Activated CD4-positive, alpha-beta T cell treated with anti-CD3 and anti-CD28 coated beads, Interleukin-2, Interleukin-4, amounts not matched to agents 100 ng/mL and 50 ng/mL, durations not matched to agents 16 hours and 8 hours (primary cell): ENCODE measurements at regions not wholly inside any gene's neighbourhood (a gene's known extent, or its start where the extent isn't known, plus 50 kb on each side); places are given as distances from the start of the nearest gene placed in this dataset.

ENCODE experiments used
- DNase-seq: peaks from one replicate; pipeline ENCODE4 v3.0.0-alpha.2; 2020; ENCODE audit warnings: low spot score

GRCh38 chr16:86632206-86632605, 53.9 kb downstream of the FOXL1 start:
- DNase-seq = no peak

GRCh38 chr16:86632944-86633343, 54.6 kb downstream of the FOXL1 start:
- no peak for DNase-seq

GRCh38 chr16:86634292-86634691, 55.9 kb downstream of the FOXL1 start:
- DNase-seq = no peak

- no peak for DNase-seq
Observed at GRCh38 chr16:86635176-86635876, 57.0 kb downstream of the FOXL1 start.

GRCh38 chr16:86635926-86636325, 57.6 kb downstream of the FOXL1 start:
- no peak for DNase-seq

- no peak for DNase-seq
Observed at GRCh38 chr16:86637744-86638143, 59.4 kb downstream of the FOXL1 start.

GRCh38 chr16:86638642-86639041, 60.3 kb downstream of the FOXL1 start:
- no peak for DNase-seq

GRCh38 chr16:86639354-86639753, 61.0 kb downstream of the FOXL1 start:
- DNase-seq = no peak

- no peak for DNase-seq
Observed at GRCh38 chr16:86640265-86640843, 62.0 kb downstream of the FOXL1 start.

- DNase-seq = no peak
Observed at GRCh38 chr16:86642087-86642486, 63.7 kb downstream of the FOXL1 start.

- no peak for DNase-seq
Observed at GRCh38 chr16:86643671-86644070, 65.3 kb downstream of the FOXL1 start.

GRCh38 chr16:86647561-86647960, 69.2 kb downstream of the FOXL1 start:
- DNase-seq = no peak

GRCh38 chr16:86649875-86650274, 71.5 kb downstream of the FOXL1 start:
- no peak for DNase-seq

GRCh38 chr16:86651013-86651627, 72.8 kb downstream of the FOXL1 start:
- no peak for DNase-seq

GRCh38 chr16:86651823-86652222, 73.5 kb downstream of the FOXL1 start:
- DNase-seq = no peak

- DNase-seq = no peak
Observed at GRCh38 chr16:86653285-86654006, 75.1 kb downstream of the FOXL1 start.

GRCh38 chr16:86657972-86658371, 79.6 kb downstream of the FOXL1 start:
- DNase-seq = no peak

GRCh38 chr16:86660623-86661022, 82.3 kb downstream of the FOXL1 start:
- DNase-seq = no peak

GRCh38 chr16:86661706-86662105, 83.4 kb downstream of the FOXL1 start:
- no peak for DNase-seq

- no peak for DNase-seq
Observed at GRCh38 chr16:86662195-86662594, 83.8 kb downstream of the FOXL1 start.

- DNase-seq = no peak
Observed at GRCh38 chr16:86662740-86663139, 84.4 kb downstream of the FOXL1 start.

- DNase-seq = peak; percentile 22
Observed at GRCh38 chr16:86663685-86664521, 85.6 kb downstream of the FOXL1 start.
